Epithelial cell of esophagus (primary cell): ENCODE measurements at regions not wholly inside any gene's neighbourhood (a gene's known extent, or its start where the extent isn't known, plus 50 kb on each side); places are given as distances from the start of the nearest gene placed in this dataset.
"Not testable (repeated sequence)": the region's sequence is repeated elsewhere in the genome, so short reads cannot be mapped to it uniquely, and the experiment has no call there.

Experiments used
- DNase-seq: peaks from one replicate; pipeline ENCODE4 v3.0.0; 2010; ENCODE audit warnings: low read depth
- H3K4me3 ChIP-seq: 2 replicates; pipeline ENCODE4 v1.5.1; 2011; ENCODE audit warnings: mild to moderate bottlenecking, low read length, control low read depth

DNA sequence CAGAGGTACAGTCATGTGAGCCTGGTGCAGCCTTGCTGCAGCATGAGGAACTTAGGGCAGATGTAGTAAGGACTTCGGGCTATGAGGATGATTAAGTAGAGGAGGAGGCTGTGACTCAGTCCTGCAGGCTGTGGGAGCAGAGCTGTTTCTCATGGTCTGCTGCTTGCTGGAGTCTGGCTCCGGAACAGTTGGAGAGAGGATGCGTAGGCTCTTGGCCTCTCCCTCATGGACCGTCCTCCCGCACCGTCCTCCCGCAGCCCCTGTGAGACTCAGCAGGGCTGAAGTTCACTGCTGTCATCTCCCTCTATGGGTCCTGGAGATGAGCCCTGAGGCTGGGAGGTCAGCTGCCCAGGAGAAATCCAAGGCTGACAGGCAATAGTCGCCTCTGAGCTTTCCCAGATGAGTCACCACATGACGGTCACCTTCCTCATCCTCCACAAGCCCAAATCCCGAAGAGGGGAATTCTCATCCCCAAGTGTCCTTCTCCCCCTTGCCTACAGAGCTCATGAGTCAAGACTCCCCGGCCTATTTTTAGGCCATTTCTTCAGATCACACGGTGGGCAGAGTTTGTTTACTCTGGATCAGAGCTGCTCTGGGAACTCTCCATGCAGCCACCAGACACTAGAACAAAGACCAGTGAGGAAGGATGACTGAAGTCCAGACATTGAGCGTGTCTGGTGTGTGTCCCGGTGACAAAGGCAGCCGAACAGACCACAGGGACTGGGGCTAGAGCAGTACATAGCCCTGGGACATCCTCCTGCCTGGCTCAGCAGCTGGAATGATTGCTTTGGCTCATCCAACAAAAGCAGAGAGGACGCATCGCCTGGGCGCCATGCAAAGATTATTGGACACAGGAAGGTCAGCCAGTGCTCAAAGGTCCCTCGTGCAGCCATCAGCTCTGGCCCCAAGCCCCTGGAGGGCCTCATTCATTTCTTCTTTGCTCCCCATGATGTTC, 134.5 kb downstream of the NPIPB11 start:
- peak; percentile 84 for DNase-seq
- not testable (repeated sequence) for H3K4me3 ChIP-seq

DNA sequence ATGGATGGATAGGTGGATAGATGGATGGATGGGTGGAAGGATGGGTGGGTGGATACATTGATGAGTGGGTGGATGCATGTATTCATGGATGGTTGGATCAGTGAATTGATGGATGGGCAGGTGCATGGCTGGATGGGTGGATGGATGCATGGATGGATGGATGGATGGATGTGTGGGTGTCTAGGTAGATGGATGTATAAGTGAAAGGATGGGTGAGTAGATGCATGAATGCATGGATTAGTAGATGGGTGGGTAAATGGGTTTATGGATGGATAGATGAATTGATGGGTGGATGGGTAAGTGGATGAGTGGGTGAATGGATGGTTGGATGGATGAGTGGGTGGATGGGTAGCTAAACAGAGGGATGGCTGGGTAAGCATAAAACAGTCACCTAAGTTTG, 135.6 kb downstream of the NPIPB11 start:
- not testable (repeated sequence) for DNase-seq, H3K4me3 ChIP-seq

DNA sequence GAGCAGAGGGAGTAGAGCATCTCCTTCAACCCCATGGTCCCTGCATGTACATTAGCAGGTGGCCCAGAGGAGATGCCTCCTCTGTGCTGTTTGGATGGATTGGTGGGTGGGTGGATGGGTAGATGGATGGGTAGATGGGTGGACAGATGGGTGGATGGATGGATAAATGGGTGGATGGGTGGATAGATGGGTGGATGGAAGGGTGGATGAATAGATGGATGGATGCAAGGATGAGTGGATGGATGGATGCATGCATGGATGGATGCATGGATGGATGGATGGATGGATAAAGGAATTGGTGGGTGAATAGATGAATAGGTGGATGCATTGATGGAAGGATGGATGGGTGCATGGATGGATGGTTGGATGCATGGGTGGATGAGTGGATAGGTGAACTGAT, 136.5 kb downstream of the NPIPB11 start:
- not testable (repeated sequence) for H3K4me3 ChIP-seq, DNase-seq

DNA sequence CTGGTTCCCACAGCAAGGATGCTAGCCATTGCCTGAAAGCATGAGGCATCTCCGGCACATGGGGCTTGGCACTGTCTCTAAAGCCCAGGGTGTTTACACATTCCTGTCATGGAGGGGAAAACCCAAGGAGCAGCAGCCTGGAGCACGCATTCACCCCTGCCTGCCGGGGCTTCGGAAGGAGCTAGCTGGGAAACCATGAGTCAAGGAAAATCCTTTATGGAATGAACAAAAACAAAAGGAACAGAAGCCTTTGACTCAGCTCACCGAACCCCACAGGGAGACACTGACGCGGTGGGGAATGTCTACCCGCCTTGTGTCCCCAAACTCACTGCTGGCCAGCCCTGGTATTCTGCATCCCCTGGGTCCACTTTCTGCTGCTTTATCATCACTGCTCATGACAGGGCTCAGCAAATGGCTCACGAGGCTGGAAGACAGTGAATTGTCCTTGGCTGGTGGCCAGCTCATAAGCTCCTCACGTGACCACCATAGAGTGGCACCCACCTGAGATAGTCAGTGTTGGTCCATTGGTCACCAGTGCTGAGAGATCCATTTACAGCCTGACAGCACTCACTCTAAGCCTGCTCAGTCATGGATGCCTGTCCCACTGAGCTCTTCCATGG, 137.2 kb downstream of the NPIPB11 start:
- not testable (repeated sequence) for H3K4me3 ChIP-seq
- DNase-seq = peak; percentile 86

DNA sequence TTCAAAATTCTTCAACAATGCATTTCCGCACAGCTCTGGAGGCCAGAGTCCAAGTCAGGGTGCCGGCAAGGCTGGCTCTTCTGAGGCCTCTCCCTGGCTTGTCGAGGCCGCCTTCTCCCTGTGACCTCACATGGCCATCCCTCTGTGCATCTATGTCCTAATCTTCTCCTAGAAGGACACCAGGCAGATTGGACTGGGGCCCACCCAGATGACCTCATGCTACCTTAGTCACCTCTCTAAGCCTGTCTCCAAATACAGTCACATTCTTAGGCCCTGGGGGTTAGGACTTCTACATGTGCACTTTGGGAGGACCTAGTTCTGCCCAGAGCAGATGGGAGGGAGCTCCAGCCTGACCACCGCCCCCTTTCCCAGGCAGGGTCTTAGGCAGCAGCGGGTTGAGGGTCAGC, 137.7 kb downstream of the NPIPB11 start:
- peak; percentile 78 for DNase-seq
- not testable (repeated sequence) for H3K4me3 ChIP-seq

DNA sequence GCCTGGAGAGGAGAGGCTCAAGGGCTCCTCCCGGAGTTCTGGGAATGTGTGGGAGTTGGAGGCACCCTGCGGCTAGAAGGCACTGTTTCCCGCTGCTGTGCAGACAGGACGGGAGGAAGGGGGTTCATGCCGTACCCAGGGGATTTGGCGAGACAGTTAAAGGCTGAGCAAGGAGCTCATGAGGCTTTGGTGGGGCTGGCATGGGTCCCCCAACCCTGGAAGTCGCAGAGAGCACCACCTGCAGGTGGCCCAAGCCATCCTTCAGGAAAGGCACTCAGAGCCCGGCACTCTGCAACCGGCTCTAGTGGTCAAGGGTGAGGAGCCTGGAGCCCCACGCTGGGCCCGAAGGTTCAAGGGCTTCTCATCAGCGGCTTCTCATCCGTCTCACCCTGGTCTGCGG, 138.2 kb downstream of the NPIPB11 start:
- H3K4me3 ChIP-seq, DNase-seq: not testable (repeated sequence)

DNA sequence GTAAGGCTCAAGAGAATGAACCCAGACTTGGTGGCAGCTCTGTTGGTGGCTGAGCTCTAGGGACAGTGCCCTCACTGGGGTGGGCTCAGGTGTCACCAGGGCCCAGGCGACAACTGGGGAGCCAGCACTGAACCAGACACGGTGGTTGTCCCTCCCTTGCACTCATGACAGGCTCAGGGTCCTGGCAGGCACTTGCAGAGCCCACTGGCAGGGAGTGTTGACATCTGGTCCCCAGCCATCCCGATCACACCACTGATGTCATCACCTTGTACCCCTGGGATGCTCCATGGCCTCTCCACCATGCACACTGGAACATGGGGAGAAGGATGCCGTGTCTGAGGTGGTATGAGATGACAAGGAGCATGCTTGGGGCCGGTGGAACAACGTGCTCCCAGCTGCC, 138.6 kb downstream of the NPIPB11 start:
- not testable (repeated sequence) for H3K4me3 ChIP-seq, DNase-seq

DNA sequence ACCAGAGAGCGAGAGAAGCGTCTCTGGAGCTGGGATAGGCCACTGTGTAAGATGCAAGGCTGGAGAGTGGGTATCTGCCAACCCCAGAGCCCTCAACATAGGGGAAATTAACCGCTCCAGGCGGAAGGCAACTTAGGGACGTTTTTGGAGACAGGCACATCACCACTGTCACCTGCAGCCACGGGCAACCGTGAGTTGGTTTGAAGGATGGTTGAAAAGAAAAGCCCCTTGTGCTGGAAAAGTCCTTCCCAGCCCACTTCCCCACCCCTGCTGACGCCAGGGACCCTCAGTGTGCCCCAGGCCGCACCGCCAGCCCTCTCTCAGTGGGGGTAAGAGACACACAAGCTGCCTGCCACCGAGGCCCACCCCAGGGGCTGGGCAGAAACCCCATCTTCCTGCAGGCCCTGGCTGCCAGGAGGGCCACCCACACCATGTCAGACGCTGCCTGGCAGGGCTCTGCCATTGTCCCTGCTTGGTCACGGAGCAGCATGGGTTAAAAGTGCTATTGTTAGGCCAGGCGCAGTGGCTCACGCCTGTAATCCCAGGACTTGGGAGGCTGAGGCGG, 139.4 kb downstream of the NPIPB11 start:
- H3K4me3 ChIP-seq, DNase-seq: not testable (repeated sequence)

DNA sequence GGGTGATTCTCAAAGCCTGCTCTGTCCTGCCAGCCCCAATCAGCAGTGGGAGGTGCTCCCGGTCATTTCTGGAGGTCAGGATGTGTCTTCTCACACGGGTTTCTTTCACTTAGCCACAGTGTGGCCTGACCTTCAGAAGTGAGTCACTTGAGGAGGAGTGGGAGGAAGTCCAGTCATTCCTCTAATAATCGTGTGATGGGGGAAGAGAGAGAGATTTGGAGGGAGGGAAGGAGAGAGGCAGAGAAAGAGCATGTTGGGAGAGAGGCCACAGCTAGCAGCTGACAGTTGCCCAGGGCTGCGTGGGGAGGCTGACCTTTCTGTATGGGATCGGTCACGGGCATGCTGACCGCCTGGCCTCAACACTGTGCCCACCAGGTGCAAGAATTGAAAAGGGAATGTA, 139.9 kb downstream of the NPIPB11 start:
- peak; percentile 20 for DNase-seq
- H3K4me3 ChIP-seq = not testable (repeated sequence)

DNA sequence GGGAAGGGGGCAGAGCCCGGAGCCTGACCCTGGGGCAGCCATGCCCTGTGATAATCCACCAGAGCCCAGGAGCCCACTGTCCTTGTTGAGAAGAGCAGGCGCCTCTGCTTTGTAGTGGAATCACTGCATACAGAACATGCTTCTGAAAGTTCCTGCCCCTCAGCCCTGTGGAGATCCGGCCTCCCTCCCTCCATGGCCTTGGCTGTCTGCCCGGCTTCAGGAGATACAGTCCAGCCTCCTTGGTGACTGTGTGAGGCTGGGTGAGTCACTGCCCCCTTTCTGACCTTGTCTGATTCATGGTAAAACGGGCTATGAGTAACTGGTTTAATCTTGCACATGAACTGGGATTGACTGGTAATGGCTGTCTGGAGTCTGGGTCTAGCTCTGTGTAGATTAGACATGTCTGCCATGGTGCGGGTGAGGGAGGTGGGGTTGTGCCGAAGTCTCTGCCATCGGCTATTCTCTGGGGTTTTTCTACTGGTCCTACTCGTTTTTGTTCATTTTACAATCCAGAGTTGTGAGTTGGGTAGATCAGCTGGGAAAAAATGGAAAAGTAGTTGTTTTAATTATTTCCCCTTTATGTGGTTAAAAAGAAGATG, 141.2 kb downstream of the NPIPB11 start:
- DNase-seq = peak; percentile 91
- not testable (repeated sequence) for H3K4me3 ChIP-seq

DNA sequence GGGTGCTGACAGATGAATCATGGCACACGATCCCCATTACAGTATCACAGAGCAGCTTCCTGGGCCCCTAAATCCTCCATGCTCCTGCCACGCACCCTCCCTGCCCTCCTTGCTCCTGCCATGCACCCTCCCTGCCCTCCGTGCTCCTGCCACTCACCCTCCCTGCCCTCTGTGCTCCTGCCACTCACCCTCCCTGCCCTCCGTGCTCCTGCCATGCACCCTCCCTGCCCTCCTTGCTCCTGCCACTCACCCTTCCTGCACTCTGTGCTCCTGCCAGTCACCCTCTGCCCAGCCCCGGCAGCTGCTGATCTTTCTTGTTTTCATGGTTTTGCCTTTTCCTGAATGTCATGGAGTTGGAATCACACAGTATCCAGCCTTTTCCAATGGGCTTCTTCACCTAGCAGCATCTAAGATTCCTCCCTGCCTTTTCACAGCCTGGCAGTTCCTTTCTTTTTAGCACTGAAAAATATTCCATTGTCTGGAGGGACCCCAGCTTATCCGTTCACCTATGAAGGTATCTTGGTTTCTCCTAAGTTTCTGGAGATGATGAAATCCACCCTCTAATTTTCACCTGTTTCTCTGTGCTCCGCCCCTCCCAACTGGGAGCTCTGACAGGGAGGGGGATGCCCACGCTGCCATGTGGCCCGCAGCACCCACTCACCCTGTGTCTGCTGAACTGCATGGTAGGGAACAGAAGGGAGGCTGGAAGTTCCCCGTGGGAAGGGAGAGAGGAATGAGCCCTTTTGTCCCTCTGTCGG, 142.3 kb downstream of the NPIPB11 start:
- not testable (repeated sequence) for DNase-seq, H3K4me3 ChIP-seq

DNA sequence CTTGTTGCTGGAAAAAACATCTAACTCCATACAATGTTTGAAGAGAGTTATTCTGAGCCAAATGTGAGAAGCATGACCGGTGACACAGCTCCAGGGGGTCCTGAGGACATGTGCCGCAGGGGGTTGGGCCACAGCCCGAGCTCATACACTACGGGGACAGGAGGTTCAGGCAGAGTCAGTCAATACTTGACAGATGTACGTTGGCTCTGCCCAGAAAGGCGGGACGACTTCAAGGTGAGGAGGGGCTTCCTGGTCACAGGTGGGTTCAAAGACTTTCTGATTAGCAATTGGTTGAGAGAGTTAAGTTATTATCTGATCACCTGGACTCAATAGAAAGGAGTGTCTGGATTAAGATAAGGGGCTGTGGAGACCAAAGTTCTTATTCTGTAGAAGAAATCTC, 143.8 kb downstream of the NPIPB11 start:
- H3K4me3 ChIP-seq, DNase-seq: not testable (repeated sequence)

DNA sequence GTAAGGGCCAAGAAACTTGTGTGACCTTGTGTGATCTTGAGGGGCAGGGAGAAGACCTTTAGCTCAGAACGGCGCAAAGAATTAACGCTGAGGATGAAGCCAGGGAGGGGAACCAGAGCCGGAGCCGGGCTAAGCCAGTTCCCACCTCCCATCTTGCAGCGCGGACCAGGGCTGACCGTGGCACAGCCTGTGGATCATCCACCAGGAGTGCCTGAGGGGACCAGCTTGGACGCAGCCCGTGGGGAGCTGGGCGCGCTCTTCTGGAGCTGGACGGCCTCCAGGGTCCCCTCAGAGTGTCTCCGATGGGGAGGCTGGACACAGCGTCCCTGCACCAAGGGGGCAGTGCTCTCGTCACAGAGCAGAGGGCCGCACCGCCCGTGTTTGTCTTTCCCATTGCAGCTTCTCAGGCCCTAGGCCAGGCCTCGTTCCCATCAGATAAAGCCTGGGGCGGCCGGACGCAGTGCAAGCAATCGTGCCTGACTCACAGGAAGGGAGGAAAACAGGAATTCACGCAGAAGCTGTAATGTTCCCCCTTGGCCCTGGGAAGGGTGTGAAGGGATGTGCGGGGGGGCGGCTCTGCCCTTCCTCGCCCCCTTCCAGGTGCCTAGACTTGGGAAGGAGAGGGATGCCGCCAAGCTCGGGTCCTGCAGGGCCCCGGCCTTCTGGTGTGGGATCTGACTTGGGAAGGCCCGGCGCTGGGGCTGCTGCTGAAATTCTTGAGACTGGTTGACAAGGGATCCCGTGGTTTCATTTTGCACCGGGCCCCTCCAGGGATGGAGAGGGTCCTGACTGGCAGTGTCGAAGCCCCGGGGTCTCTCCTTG, 144.9 kb downstream of the NPIPB11 start:
- H3K4me3 ChIP-seq, DNase-seq: not testable (repeated sequence)

DNA sequence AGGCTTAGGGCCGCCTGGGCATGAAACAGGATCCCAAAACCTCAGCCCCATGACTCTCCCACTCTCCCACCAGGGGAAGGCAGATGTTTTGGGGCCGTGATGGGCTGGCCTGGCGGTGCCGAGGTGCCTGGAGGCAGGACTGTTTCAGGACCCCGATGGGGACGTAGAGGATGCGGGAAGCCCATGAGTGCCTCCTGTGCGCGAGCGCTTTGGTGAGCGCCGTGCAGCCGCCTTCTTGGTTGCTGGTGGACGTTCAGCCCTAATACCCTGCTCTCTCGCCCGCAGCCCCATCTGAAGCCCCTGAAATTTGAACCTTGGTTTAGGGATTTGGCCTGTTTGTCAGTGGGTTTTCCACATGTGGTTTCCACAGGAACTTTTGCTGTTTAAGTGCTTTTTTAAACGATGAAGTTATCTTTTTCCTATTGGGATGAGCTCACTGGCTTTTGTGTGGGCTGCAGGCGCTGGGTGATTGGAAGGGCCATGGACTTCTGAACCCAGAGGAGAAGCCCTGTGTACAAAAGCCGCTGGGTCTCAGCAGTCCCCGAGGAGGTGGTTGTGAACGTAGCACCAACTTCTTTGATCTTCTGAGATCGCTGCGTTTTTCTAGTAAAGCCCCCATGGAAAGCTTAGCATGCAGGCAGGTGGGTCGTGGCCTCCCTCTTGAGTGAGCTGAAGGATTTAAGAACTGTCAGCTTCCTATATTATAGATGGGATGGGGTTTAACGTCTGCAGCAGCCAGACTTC, 145.7 kb downstream of the NPIPB11 start:
- not testable (repeated sequence) for H3K4me3 ChIP-seq, DNase-seq

DNA sequence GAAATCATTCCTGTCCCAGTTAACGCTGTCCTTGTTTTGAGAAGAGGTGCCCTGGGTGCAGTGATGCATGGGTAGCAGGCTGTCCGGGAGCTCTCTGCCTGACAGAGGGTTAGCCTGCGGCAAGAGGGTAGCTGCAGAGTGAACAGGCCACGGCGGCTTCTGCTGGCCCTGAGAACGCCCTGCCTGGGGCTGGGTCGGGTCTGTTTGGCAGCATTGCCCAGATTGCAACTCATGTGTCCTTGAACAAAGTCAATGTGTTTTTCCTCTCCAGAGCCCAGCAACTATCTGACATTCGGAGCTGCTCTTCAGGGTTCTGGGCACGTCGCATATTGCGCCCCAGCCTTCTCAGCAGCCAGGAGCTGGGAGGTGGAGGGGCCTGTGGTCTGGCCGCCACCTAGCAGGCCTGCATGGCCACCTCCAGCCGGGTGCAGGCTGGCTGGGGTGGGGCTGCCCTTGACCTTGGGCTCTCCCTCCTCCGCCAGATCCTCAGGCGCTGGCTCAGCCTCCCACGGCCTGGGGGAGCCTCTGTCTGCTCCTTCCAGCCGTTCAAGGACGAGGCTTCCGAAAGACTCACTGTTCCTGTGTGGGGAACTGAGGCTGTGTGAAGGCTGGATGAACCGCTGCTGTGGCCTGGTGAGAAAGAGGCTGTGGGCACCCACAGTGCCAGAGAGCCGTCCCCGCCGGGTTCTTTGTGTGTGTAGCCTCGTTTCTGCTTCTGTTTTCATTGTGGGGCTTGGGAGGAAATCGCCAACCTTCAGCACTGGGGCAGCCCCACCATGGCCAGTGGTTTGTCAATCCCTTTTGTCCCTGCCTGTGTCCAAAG, 146.7 kb downstream of the NPIPB11 start:
- not testable (repeated sequence) for DNase-seq, H3K4me3 ChIP-seq

DNA sequence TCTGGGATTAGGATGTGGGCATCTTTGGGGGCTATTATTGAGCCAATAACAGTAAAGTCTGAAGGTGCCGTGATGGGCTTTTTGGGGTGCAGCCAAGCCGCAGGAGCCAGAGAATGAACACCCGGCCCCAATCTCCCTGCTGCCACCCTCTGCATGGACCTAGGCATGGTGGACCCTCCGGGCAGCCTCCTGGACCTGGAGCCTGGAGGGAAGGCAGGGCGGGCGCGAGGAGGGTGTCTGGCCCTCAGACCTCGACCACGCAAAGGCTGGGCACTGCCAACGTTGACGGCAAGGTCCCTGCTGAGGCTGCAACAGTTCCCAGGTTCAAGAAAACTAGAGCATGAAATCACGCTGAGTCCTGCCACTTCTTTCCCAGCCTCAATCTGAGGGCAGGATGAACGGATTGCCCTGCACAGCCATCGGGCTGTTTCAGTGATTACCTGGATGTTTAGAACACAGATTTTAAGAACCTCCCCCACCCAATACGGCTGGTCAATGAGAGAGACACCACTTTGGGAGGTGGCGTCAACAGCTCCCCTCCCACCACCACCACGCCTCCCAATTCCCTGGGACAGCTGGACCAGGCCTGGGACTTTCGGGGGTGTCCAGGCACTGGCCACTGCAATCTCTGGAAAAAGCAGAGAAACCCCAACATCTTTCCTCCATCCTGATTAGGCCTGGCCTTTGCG, 147.4 kb downstream of the NPIPB11 start:
- not testable (repeated sequence) for DNase-seq, H3K4me3 ChIP-seq
